NCI-H2107 treated with DMSO at 0.1 percent for 48 hours (cell line): ENCODE measurements at regions not wholly inside any gene's neighbourhood (a gene's known extent, or its start where the extent isn't known, plus 50 kb on each side); places are given as distances from the start of the nearest gene placed in this dataset.
"Not testable (repeated sequence)": the region's sequence is repeated elsewhere in the genome, so short reads cannot be mapped to it uniquely, and the experiment has no call there.

Experiments
- DNase-seq: peaks from one replicate; lab custom pipeline; 2025; ENCODE audit not compliant: unreplicated experiment; lab: John Stamatoyannopoulos, UW

DNA sequence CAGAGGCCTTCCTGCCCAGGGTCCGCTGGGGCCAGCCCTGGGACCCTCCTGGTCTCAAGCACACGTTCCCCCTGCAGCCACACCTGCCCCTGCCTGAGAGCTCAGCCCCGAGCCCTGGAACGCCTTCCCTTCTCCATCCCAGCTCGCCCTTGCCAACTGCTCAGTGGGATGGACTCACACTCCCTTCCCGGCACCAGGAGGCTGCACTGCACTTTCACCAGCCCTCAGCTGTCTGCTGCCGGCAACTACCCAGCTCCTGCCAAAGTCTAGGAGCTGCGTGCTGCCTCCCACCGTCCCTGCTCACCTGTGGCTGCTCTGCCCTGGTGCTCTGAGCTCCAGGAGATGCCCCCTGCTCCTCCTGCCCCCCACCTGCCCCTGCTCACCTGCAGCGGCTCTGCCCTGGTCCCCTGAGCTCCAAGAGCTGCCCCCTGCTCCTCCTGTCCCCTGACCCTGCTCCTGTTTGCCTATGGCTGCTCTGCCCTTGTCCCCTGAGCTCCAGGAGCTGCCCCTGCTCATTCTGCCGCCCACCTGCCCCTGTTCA is 246.4 kb downstream of the TMEM121 start:
- not testable (repeated sequence) for DNase-seq

DNA sequence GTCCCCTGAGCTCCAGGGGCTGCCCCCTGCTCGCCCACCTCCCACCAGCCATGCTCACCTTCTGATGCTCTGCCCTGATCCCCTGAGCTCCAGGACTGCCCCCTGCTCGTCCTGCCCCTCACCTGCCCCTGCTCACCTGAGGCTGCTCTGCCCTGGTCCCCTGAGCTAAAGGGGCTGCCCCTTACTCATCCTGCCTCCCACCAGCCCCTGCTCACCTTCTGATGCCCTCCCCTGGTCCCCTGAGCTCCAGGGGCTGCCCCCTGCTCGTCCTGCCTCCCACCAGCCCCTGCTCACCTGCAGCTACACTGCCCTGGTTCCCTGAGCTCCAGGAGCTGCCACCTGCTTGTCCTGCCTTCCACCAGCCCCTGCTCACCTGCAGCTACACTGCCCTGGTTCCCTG is 247.2 kb downstream of the TMEM121 start:
- no peak for DNase-seq

DNA sequence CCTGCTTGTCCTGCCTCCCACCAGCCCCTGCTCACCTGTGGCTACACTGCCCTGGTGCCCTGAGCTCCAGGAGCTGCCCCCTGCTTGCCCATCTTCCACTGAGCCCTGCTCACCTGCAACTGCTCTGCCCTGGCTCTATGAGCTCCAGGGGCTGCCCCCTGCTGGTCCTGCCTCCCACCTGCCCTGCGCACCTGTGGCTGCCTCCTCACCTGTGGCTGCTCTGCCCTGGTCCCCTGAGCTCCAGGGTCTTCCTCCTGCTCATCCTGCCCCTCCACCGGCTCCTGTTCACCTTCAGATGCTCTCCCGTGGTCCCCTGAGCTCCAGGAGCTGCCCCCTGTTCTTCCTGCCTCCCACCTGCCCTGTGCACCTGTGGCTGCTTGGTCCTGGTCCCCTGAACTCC is 247.6 kb downstream of the TMEM121 start:
- DNase-seq = no peak

DNA sequence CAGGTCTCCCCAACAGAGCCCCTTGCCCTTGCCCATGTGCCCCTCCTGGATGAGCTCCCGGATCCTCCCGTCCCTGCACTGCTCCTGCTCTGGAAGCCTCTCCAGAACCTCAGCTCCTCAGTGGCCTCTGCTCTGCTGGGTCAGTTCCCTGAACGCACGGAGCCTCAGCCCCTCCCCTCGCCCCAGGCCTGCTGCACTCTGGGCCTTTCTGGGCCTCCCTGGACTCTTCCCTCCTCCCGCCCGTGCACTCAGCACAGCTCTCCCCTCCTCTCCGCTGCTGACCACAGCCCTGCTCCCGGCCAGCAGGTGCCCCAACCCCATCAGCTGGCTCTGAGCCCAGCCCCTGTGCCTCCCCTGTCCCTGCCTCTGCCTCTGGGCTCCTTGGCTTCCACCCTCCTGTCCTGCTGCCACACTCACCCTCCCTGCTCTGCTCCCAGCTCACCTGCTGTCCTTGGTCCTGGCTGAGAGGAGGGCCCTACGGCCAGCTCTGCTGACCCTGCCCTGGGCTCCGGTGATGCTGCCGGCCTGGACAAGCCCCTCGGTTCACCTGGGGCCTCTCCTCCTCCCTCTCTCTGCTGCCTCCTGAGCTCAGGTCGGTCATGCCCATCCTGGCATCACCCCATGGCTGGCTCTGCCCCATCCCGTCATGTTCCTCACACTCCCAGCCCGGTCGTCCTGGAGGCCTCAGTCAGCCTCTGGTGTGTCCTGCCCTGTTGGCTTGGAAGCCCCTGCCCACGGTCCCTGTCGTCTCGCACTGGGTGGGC is 248.4 kb downstream of the TMEM121 start:
- DNase-seq = not testable (repeated sequence)

DNA sequence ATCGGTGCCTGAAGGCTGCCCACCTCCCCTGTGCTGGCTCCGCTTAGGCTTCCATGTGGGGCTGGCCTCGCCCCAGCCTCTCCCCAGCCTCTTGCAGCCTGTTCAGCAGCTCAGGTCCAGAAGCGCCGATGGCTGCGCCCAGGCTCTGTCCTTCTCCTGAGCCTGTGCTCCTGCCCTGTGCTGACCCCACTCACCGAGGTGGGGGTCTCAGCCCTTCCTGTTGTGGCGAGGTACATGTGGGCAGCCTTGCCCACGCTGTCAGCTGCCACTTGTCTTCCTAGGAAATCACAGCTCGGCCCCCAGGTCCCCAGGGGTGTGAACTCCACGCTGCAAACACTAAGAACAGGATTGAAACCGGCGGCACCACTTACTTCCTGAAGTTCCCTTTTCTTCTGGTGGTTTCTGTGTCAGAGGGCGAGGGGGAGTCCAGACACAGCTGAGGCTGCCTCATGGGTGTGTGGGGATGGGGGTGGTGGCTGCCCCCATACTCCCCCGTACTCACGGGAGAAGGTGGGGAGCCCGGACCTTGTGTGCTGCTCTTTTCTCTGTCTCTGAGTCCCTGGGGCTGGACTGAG is 249.1 kb downstream of the TMEM121 start:
- DNase-seq = not testable (repeated sequence)

DNA sequence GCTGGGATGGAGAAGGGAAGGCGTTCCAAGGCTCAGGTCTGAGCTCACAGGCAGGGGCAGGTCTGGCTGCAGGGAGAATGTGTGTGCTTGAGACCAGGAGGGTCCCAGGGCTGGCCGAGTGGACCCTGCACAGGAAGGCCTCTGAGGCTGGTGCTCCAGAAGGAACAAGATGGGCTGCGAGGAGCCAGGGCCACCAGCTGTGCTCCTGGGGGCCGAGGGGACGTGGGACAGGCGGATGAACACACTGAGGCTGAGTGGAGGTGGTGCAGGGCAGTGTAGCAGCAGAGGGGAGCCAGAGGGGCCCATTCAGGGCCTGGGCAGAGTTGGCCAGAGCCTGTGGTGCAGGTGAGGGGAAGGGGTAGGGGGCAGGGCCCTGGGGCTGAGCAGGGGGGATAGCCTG is 249.7 kb downstream of the TMEM121 start:
- not testable (repeated sequence) for DNase-seq

DNA sequence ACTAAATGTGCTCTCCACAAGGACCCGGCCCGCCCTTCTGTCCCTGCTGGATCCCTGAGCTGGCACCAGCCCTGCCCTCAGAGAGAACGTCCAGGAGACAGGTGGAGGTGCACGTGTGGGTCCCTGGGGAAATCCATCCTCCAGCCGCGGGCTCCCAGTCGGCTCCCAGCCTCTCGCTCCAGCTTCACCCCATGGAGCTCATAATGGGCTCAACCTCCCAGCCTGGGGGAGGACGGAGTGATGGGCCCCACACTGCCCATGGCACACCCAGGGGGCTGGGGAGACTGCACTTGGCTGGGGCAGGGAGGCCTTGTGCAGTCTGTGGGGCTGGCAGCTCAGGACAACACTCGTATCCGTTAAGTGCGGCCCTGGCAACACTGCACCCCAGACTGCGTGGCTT is 250.5 kb downstream of the TMEM121 start:
- DNase-seq = no peak

DNA sequence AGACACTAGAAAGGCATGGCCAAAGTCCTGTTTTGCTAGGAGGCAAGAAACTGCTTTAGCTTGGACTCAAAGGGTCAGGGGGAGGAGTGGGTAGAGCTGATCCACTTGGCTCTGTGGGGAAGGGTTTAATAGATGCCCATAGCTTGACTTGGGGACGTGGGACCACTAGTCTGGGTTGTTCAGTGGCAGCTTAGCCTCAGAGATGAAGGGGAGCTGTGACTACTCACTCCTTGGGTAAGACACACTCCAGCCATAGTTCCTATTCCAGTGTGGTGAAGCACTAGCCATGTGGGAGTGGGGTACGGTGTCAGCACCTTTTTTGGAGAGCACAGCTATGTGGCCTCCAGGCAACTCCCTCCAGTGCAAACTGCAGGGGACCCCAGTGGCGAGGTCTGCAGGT is 257.3 kb downstream of the TMEM121 start:
- DNase-seq = no peak

DNA sequence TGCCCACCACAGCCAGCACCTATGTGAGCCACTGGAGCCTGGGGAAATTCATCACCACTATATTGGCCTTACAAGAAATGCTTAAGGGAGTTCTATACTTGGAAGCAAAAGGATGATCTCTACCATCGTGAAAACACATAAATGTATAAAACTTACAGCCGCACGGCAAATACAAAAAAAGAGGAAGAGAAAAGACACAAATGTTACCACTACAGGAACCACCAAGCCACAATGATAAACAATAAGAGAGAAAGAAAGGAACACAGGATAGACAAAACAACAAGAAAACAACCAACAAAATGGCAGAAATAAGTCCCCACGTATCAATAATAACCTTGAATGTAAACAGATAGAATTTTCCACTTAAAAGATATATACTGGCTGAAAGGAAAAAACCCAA is 267.5 kb downstream of the TMEM121 start:
- no peak for DNase-seq

DNA sequence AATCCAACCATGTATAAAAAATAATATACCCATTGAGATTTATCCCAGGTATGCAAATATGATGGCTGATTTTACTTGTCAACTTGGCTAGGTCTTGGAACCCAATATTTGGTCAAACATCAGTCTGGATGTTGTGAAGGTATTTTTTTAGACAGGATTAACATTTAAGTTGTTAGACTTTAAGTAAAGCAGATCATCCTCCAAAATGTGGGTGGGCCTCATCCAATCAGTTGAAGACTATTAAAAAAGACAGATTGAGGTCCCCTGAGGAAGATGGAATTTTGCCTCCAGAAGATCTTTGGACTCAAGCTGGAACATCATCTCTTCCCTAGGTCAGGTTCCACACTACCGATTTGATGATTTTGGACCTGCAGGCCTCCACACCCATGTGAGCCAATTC is 271.2 kb downstream of the TMEM121 start:
- no peak for DNase-seq

DNA sequence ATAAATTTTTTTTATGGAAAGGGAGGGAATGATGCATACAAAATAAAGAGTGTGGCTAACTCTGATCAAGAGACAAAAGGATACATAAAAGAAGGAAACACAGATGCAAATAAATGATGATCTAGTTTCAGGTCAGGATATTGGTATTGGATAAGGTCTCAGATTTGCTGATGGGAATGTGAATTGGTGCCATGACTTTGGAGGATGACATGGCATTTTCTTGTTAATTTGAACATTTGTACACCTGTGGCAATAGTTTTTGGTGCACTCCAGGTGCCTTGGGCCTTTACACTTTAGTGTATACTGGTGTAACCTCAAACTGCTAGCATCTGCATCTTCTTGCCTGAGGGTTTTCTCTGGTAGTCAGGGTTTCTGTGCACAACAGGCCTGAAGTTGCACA is 279.3 kb downstream of the TMEM121 start:
- DNase-seq = no peak

DNA sequence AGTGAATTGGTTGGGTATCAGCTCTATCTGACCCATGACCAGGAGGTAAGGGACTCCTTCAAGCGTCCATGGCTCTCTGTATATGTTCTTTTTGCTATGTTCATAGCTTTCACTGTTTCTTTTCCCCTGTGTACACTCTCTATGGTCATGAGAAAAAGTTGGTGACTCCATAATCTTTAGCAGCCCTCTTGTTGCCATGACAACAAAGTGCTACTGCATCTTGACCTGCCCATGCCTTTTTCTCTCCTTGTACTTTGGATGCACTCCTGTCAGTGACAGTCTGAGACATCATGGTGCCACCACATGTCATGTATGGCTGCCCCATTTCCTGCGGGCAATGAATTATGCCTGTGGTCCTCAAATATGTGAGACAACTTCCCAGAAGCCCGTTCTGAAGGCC is 280.2 kb downstream of the TMEM121 start:
- no peak for DNase-seq

DNA sequence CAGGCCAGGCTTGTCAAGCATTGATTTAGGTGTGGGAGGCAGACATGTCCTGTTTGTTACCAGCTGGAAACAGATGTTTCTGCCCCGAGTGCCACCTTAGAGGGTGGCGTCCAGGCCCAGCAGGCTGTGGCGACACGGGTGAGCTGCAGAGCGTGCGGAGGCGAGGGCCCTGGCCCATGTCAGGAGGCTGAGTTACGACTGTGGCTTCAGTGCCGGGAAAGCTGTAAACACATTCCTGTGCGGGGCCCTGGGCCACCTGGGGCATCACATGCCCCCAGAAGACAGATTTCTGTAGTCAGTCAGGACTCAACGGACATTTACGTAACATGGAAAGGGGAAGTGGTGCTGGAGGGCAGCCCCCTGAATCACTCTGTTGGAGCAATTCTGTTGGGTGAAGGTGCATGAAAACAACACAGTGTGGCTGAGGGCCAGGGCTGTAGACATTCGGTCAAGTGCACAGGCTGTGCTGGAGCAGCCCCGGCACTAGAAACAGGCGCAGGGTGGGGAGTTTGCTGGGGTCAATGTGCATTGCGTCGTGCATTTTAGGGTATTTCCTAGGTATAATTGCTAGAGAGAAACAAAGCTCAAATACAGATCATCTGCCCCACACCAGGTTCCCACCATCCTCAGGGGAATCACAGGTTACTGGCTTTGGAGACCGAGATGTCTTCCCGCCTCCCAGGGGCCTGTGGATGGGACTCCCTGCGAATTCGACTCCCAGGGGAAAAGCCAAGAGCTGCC is 291.8 kb downstream of the TMEM121 start:
- no peak for DNase-seq

DNA sequence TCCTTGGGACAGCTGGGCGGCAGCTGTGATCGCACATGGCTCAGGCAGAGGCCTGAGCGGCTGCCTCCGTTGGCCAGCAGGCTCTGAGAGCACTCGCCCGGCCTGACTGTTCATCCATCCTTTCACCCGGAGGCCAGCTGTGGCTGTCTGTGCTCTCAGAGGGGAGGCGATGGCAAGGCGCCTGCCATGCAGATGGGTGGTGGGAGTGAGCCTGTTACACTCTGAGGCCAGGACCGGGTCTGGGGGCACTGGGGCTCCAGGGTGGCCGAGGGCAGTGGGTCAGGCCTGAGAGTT is 292.3 kb downstream of the TMEM121 start:
- DNase-seq = no peak

DNA sequence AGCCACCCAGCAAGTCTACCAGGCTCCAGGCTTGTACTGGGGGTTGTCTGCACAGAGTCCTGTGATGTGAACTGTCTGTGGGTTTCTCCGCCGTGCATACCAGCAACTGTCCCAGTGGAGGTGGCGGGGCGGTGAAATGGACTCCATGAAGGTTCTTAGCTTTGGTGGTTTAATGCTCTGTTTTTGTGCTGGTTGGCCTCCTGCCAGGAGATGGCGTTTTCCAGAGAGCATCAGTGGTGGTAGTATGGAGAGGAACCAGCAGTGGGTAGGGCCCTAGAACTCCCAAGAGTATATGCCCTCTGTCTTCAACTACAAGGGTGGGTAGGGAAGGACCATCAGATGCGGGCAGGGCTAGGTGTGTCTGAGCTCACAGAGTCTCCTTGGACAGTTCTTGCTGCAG is 303.8 kb downstream of the TMEM121 start:
- no peak for DNase-seq

DNA sequence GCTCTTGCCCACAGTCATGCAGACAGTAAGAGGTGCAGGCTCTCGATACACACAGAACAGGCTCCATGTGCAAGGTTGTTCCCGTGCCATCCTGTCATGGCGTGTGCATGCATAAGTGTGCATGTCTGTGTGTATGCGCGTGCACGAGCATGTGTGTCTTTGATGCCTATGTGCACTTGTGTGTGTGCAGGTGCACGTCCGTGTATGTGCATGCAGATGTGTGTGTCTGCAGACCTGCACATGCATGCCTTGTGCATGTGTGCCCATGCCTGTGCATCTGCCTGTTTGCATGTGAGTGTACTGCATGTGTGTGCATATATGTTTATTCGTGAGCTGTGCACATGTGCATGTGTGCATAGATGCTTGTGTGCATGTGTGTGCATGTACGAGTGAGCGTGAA is 309.8 kb downstream of the TMEM121 start:
- no peak for DNase-seq

DNA sequence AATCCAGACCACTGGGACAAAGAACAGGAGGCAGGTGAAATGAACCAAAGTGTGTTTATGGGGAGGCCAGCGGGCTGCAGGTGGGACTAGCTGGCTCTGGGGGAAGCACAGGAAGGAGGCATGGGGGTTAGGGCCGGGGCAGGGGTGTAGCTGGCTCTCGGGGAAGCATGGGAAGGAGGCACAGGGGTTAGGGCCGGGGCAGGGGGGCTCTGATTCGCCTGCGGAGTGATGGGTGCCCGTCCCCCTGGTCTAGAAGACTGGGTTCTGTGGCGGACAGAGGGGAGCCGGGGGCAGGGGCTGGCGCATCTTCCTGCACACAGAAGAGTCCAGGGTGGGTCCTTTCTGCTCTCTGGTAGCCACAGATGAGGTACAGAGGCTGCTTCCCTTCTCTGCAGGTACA is 310.3 kb downstream of the TMEM121 start:
- DNase-seq = no peak

DNA sequence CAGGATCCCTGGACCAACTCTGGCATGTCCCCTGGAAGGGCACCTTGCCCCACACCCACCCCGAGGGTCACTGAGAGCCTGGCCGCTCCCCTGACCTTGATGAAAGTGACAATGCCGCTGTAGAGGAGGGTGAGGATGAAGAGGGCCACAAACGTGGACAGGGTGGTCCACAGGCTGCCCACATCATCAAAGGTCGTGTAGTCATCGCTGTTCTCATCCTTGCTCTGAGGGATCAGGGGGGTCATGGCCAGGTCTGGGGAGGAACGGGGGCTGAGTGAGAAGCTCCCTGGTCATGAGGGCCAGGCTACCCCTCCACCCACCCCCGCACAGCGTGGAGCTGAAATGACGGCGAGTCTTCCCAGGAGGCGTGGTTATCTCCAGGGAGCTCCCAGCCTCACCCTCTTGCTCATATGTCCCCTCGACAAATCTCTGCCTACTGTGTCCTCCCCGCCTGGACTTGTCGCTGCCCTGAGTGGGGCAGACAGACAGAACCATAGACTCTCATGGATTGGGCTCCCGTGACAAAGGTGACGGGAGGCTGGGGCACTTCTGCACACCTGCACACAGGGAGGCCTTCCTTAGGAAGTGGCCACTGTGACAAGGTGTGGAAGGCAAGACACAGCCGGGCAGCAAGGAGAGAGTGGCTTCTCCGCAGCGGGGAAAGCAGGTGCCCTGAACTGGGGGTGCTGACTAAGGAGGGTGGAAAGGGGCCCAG is 311.1 kb downstream of the TMEM121 start:
- DNase-seq = no peak

DNA sequence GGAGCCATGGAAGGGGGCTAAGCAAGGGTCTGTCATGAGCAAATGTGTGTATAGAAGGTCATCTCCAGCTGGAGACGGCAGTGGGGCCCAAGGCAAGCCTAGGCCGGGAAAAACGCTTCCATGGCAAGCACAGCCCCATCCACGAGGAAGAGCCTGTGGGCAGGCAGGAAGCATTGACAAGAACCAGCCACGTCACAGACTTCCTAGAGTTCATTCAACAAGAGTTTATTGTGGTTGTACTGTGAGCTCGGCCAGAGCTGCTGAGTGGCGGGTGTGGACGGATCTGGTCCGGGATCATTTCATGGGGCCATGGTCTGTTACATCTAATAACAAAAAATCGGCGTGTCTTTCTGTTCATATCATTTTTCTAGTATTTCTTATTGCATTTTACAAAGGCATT is 311.7 kb downstream of the TMEM121 start:
- DNase-seq = no peak

DNA sequence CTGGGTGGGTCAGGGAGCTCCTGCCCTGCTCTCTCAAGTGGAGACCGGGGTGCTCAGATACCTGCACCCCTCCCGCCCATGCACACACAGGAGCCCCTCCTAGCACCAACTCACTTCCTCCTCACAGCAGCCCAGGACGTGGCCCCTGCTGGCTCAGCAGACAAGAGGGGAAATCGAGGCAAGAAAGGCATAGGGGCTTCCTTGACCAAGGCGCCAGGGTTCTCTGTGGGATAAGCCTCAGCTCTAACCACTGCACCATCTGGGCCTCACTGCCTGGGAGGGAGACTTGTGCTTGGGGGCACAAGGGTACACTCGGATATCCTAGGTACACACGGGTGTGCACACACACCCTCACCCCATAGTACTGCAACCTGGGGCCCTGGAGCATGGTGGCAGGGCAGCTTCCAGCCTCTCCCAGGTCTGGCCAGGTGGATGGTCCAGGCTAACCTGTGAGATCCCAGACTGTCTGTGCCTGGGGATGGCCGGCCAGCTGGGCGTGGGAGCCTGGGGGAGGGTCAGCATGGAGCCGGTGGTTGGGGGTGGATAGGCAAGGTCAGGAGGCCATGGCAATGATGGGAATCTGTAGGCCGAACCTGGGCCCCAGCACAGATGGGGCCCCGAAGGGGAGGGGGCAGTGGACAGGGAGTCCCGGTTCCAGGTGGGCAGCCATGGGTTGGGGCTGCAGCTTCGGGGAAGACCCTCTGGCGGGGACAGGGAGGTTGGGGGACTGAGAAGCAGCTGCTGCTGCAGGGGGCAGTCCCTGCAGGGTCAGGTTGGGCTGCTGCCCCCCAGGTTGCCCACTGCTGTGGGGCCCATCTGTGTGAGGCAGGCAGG is 312.4 kb downstream of the TMEM121 start:
- DNase-seq = no peak
